ENCODE measurements at regions not wholly inside any gene's neighbourhood (a gene's known extent, or its start where the extent isn't known, plus 50 kb on each side); places are given as distances from the start of the nearest gene placed in this dataset.

DNA sequence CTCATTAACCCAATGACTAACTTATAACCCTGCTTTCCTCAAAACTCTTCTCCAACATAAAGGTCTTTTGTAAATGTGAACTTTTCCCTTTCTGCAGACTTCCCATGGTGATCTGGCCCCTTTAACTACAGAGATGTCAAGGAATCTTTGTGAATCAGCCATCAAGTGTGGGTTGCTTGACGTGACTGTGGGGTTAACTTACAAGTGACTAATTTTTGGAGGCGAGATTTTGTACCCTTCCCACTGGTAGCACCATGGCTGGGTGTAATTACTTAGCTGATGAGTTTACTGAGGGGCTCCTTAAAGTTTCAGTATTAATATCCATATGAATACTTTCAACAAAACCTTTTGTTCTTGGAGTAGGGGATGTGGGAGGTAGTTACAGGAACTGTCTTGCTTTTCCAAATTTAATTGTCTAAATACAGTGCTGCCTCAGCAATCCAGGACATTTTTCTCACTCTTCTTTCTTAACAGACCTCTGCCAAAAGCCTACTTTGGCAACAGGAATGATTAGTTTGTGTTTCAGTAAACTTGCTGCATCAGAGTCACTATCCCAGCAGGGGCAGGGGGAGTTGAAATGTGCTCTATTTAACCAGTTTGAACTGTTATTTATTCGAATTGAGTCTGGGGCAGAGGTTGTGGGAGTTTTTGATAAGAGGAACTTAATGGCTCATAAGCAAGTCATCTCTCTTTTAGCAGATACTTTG is 217.3 kb upstream of the FGGY start:
- Histone ChIP-seq H3K79me2 (replicated peaks; ENCODE audit: insufficient read depth, low read length) (no peaks in the 10 kb centered on the region), H3K4me2 (ENCODE audit: low read length) (no peak overlapping the region), H2AFZ (ENCODE audit: low read depth, low read length) (no peak overlapping the region)

GRCh38 chr1:59081181-59081580 is 215.7 kb upstream of the FGGY start:
- no peaks in the 10 kb centered on the region for H4K20me1 ChIP-seq (ENCODE audit: insufficient read depth)
- H3F3A ChIP-seq (ENCODE audit: insufficient read depth, low read length, poor library complexity, severe bottlenecking): no peaks in the 10 kb centered on the region
- no peaks in the 10 kb centered on the region for H3K9me2 ChIP-seq (ENCODE audit: insufficient read depth, low read length)
- H3K79me2 ChIP-seq (replicated peaks; ENCODE audit: insufficient read depth, low read length): no peaks in the 10 kb centered on the region
- TF ChIP-seq CTCF (IDR thresholded peaks at IDR 0.05; ENCODE audit: poor library complexity, severe bottlenecking) (no peak), RAD21 (conservative IDR thresholded peaks at IDR 0.05) (no peak), POLR2AphosphoS5 (IDR thresholded peaks at IDR 0.05) (no peak)
- H3K9ac ChIP-seq (ENCODE audit: low read length): no peak overlapping the region
- no peaks in the 10 kb centered on the region for H3K9me3 ChIP-seq (ENCODE audit: low read length)
- no peaks in the 10 kb centered on the region for H3K27me3 ChIP-seq (ENCODE audit: insufficient read depth, low read depth, low read length)
- H3K27ac ChIP-seq (ENCODE audit: low read length): no peak overlapping the region
- H2AFZ ChIP-seq (ENCODE audit: low read depth, low read length): no peak overlapping the region
- no peaks in the 10 kb centered on the region for H3K36me3 ChIP-seq (ENCODE audit: insufficient read depth, low read length)
- no peak overlapping the region for H3K4me2 ChIP-seq (ENCODE audit: low read length)
- H3K4me3 ChIP-seq (ENCODE audit: low read length): no peak overlapping the region

More for the DNA sequence above, 217.3 kb upstream of the FGGY start:
- H3K36me3 ChIP-seq (ENCODE audit: insufficient read depth, low read length): no peaks in the 10 kb centered on the region
- no peak overlapping the region for H3K4me3 ChIP-seq (ENCODE audit: low read length)
- TF ChIP-seq MXI1 (conservative IDR thresholded peaks at IDR 0.05; ENCODE audit: poor library complexity, severe bottlenecking): no peak
- no peak for TF ChIP-seq POLR2AphosphoS5 (IDR thresholded peaks at IDR 0.05)
- TF ChIP-seq CTCF (IDR thresholded peaks at IDR 0.05; ENCODE audit: poor library complexity, severe bottlenecking): no peak
- no peak for TF ChIP-seq REST (IDR thresholded peaks at IDR 0.05; ENCODE audit: borderline replicate concordance)
- TF ChIP-seq SMC3 (conservative IDR thresholded peaks at IDR 0.05; ENCODE audit: poor library complexity): no peak
- TF ChIP-seq RAD21 (conservative IDR thresholded peaks at IDR 0.05): no peak
- H3K9me2 ChIP-seq (ENCODE audit: insufficient read depth, low read length): no peaks in the 10 kb centered on the region
- H4K20me1 ChIP-seq (ENCODE audit: insufficient read depth): no peaks in the 10 kb centered on the region
- no peak overlapping the region for H3K27ac ChIP-seq (ENCODE audit: low read length)
- H3K9me3 ChIP-seq (ENCODE audit: low read length): no peaks in the 10 kb centered on the region
- H3F3A ChIP-seq (ENCODE audit: insufficient read depth, low read length, poor library complexity, severe bottlenecking): no peaks in the 10 kb centered on the region
- no peak overlapping the region for H3K9ac ChIP-seq (ENCODE audit: low read length)
- H3K27me3 ChIP-seq (ENCODE audit: insufficient read depth, low read depth, low read length): no peaks in the 10 kb centered on the region
